Neural crest cell (in vitro differentiated cells): ENCODE measurements at regions not wholly inside any gene's neighbourhood (a gene's known extent, or its start where the extent isn't known, plus 50 kb on each side); places are given as distances from the start of the nearest gene placed in this dataset.

Experiments
- DNase-seq: peaks from one replicate; pipeline ENCODE4 v3.0.0; 2021; ENCODE audit warnings: low read depth, mixed read lengths, low spot score
- H3K27ac Mint-ChIP-seq: one replicate; pipeline ENCODE4 v1.8.0; 2021; ENCODE audit warnings: mild to moderate bottlenecking, mixed read lengths; ENCODE audit not compliant: unreplicated experiment
- H3K27me3 Mint-ChIP-seq: 2 replicates; pipeline ENCODE4 v1.8.0; 2021; ENCODE audit warnings: low read depth, mild to moderate bottlenecking, mixed read lengths
- H3K36me3 Mint-ChIP-seq: 2 replicates; pipeline ENCODE4 v1.8.0; 2021; ENCODE audit warnings: low read depth, mild to moderate bottlenecking, mixed read lengths
- H3K4me1 Mint-ChIP-seq: 2 replicates; pipeline ENCODE4 v1.8.0; 2021; ENCODE audit warnings: mixed read lengths
- H3K4me3 Mint-ChIP-seq: one replicate; pipeline ENCODE4 v1.8.0; 2021; ENCODE audit warnings: mild to moderate bottlenecking, mixed read lengths
- H3K9me3 Mint-ChIP-seq: 2 replicates; pipeline ENCODE4 v1.8.0; 2021; ENCODE audit warnings: mixed read lengths
- TF ChIP-seq, protein P1 (sequence below): fragments of 200-600 bp; sonication (generic); conservative IDR thresholded peaks from 2 replicates; pipeline ENCODE4 v1.5.0; 2021; ENCODE audit warnings: antibody characterized with exemption, mild to moderate bottlenecking

DNA sequence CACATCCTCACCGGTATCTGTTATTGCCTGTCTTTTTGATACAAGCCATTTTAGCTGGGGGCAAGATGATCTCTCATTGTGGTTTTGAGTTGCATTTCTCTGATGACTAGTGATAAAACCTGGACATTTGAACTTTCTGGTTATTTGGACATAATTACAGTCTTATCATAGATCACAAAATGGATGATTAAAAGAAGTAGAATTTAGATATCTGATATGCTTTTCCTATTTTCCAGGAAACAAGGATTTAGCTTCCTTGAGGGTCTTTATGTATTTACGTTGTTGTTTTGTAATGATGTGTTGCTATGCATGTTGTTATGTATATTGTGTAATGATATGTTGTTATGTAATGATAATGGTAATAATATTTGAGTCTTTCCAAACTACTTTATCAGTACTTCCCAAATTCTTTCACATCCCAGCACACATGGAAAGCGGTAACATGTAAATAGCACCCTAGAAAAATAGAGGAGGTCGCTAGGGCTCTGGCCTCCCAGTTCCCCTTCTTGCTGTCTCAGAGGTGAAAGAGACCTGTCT, 53.8 kb downstream of the GJD2 start:
- no peaks in the 10 kb centered on the region for H3K9me3 Mint-ChIP-seq
- H3K27ac Mint-ChIP-seq = no peak overlapping the region

GRCh38 chr15:34699968-34700640, 54.7 kb downstream of the GJD2 start:
- no peak overlapping the region for H3K4me3 Mint-ChIP-seq

More for the DNA sequence above, 53.8 kb downstream of the GJD2 start:
- DNase-seq = no peak
- Mint-ChIP-seq H3K27me3 (peaks cover 37% of the 10 kb centered on the region), H3K4me3 (no peak overlapping the region), H3K36me3 (no peaks in the 10 kb centered on the region), H3K4me1 (peaks cover 5% of the 10 kb centered on the region)
- TF ChIP-seq, protein P1, sequence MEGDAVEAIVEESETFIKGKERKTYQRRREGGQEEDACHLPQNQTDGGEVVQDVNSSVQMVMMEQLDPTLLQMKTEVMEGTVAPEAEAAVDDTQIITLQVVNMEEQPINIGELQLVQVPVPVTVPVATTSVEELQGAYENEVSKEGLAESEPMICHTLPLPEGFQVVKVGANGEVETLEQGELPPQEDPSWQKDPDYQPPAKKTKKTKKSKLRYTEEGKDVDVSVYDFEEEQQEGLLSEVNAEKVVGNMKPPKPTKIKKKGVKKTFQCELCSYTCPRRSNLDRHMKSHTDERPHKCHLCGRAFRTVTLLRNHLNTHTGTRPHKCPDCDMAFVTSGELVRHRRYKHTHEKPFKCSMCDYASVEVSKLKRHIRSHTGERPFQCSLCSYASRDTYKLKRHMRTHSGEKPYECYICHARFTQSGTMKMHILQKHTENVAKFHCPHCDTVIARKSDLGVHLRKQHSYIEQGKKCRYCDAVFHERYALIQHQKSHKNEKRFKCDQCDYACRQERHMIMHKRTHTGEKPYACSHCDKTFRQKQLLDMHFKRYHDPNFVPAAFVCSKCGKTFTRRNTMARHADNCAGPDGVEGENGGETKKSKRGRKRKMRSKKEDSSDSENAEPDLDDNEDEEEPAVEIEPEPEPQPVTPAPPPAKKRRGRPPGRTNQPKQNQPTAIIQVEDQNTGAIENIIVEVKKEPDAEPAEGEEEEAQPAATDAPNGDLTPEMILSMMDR = no peak

DNA sequence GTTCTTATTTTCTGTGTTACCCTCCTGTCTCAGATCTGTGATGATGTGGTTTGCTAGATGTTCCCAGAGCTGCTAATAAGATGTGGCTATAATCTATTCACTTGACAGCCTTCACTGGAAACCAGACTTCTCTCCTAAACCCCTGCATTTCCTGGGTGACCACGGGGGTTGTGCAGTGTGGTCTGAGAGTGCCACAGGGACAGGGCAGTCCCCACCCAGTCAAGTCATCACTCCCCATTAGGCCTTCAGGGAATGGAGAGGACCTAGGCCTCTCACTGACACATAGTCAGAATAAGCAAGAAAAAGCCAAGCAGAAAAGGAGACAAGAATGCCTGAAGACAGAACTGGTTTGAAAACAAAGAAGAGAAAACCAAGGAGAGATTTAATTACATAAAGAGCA, 58.3 kb downstream of the GJD2 start:
- TF ChIP-seq, protein P1 = no peak
- Mint-ChIP-seq H3K27ac (no peak overlapping the region), H3K27me3 (peaks cover 16% of the 10 kb centered on the region), H3K9me3 (no peaks in the 10 kb centered on the region), H3K36me3 (no peaks in the 10 kb centered on the region), H3K4me1 (no peaks in the 10 kb centered on the region), H3K4me3 (no peak overlapping the region)
- DNase-seq = no peak

More at GRCh38 chr15:34699968-34700640, 54.7 kb downstream of the GJD2 start:
- DNase-seq = no peak
- Mint-ChIP-seq H3K9me3 (no peaks in the 10 kb centered on the region), H3K27me3 (peaks cover 28% of the 10 kb centered on the region), H3K4me1 (peaks cover 5% of the 10 kb centered on the region), H3K36me3 (no peaks in the 10 kb centered on the region), H3K27ac (no peak overlapping the region)
- TF ChIP-seq, protein P1 = no peak

- Mint-ChIP-seq H3K4me1 (no peaks in the 10 kb centered on the region), H3K9me3 (no peaks in the 10 kb centered on the region), H3K27me3 (peaks cover 21% of the 10 kb centered on the region), H3K4me3 (no peak overlapping the region), H3K36me3 (no peaks in the 10 kb centered on the region), H3K27ac (no peak overlapping the region)
- no peak for DNase-seq
- TF ChIP-seq, protein P1 = no peak
Measured at GRCh38 chr15:34693053-34693744, 61.6 kb downstream of the GJD2 start.

- H3K9me3 Mint-ChIP-seq = no peaks in the 10 kb centered on the region
- no peaks in the 10 kb centered on the region for H3K36me3 Mint-ChIP-seq
- peaks cover 21% of the 10 kb centered on the region for H3K27me3 Mint-ChIP-seq
- no peak overlapping the region for H3K4me3 Mint-ChIP-seq
- no peaks in the 10 kb centered on the region for H3K4me1 Mint-ChIP-seq
- no peak for DNase-seq
- TF ChIP-seq, protein P1 = no peak
- no peak overlapping the region for H3K27ac Mint-ChIP-seq
Measured at GRCh38 chr15:34691034-34691433, 63.8 kb downstream of the GJD2 start.
